ENCODE measurements at regions not wholly inside any gene's neighbourhood (a gene's known extent, or its start where the extent isn't known, plus 50 kb on each side); places are given as distances from the start of the nearest gene placed in this dataset.

GRCh38 chr4:97013309-97013708 lies 1130.0 kb downstream of the STPG2 start:
- ATAC-seq: no peak

GRCh38 chr4:97013711-97014110 lies 1129.6 kb downstream of the STPG2 start:
- POLR2A ChIA-PET: no interaction called here
- ATAC-seq (no peak), DNase-seq (no peak)
- H3K4me3 Mint-ChIP-seq: no peak overlapping the region
- no peaks in the 10 kb centered on the region for H3K27me3 Mint-ChIP-seq
- Histone ChIP-seq H3K27me3 (ENCODE audit: control insufficient read depth in 2 of 2, insufficient read depth in 2 of 2, low read length in 2 of 2) (no peaks in the 10 kb centered on the region), H3K4me3 (ENCODE audit: low read length) (no peak overlapping the region), H3K36me3 (ENCODE audit: control insufficient read depth in 2 of 3, insufficient read depth in 3 of 3, low read length in 3 of 3) (no peaks in the 10 kb centered on the region), H3K9me3 (ENCODE audit: control insufficient read depth in 2 of 3, low read length in 3 of 3) (no peaks in the 10 kb centered on the region), H3K27ac (ENCODE audit: low read depth, low read length) (no peak overlapping the region), H3K4me1 (ENCODE audit: control insufficient read depth in 2 of 2, insufficient read depth in 2 of 2, low read length in 2 of 2) (no peaks in the 10 kb centered on the region)
- intact Hi-C loops (cut with micrococcal nuclease): no loop called here
- no peak overlapping the region for H3K27ac Mint-ChIP-seq
- no peaks in the 10 kb centered on the region for H3K4me1 Mint-ChIP-seq
- H3K9me3 Mint-ChIP-seq: peaks cover 0 to 10% (median 0%) of the 10 kb centered on the region in 11 donors
- no peaks in the 10 kb centered on the region for H3K36me3 Mint-ChIP-seq
- CTCF ChIA-PET: no interaction called here

More at GRCh38 chr4:97013309-97013708, 1130.0 kb downstream of the STPG2 start:
- no peak overlapping the region for H3K4me3 Mint-ChIP-seq
- no peaks in the 10 kb centered on the region for H3K9me3 ChIP-seq (ENCODE audit: control insufficient read depth in 2 of 3, low read length in 3 of 3)
- ChIA-PET CTCF (no interaction called here), POLR2A (no interaction called here)
- no peak overlapping the region for H3K4me3 ChIP-seq (ENCODE audit: low read length)
- no peaks in the 10 kb centered on the region for H3K4me1 Mint-ChIP-seq
- intact Hi-C loops (cut with micrococcal nuclease): no loop called here
- no peaks in the 10 kb centered on the region for H3K36me3 ChIP-seq (ENCODE audit: control insufficient read depth in 2 of 3, insufficient read depth in 3 of 3, low read length in 3 of 3)
- no peak overlapping the region for H3K27ac Mint-ChIP-seq
- H3K27me3 Mint-ChIP-seq: no peaks in the 10 kb centered on the region
- H3K4me1 ChIP-seq (ENCODE audit: control insufficient read depth in 2 of 2, insufficient read depth in 2 of 2, low read length in 2 of 2): no peaks in the 10 kb centered on the region
- no peaks in the 10 kb centered on the region for H3K36me3 Mint-ChIP-seq
- H3K27ac ChIP-seq (ENCODE audit: low read depth, low read length): no peak overlapping the region
- DNase-seq: no peak
- peaks cover 0 to 10% (median 0%) of the 10 kb centered on the region in 11 donors for H3K9me3 Mint-ChIP-seq
- H3K27me3 ChIP-seq (ENCODE audit: control insufficient read depth in 2 of 2, insufficient read depth in 2 of 2, low read length in 2 of 2): no peaks in the 10 kb centered on the region

- Mint-ChIP-seq H3K4me3 (no peak overlapping the region), H3K27ac (no peak overlapping the region), H3K36me3 (no peaks in the 10 kb centered on the region), H3K9me3 (peaks cover 0 to 15% (median 1%) of the 10 kb centered on the region in 11 donors), H3K27me3 (no peaks in the 10 kb centered on the region), H3K4me1 (no peaks in the 10 kb centered on the region)
- intact Hi-C loops (cut with micrococcal nuclease): no loop called here
- ChIA-PET POLR2A (no interaction called here), CTCF (no interaction called here)
- ATAC-seq: no peak
- H3K9me3 ChIP-seq (ENCODE audit: control insufficient read depth in 2 of 3, low read length in 3 of 3): no peaks in the 10 kb centered on the region
- H3K27me3 ChIP-seq (ENCODE audit: control insufficient read depth in 2 of 2, insufficient read depth in 2 of 2, low read length in 2 of 2): no peaks in the 10 kb centered on the region
- H3K27ac ChIP-seq (ENCODE audit: low read depth, low read length): no peak overlapping the region
- no peaks in the 10 kb centered on the region for H3K36me3 ChIP-seq (ENCODE audit: control insufficient read depth in 2 of 3, insufficient read depth in 3 of 3, low read length in 3 of 3)
- H3K4me3 ChIP-seq (ENCODE audit: low read length): no peak overlapping the region
- H3K4me1 ChIP-seq (ENCODE audit: control insufficient read depth in 2 of 2, insufficient read depth in 2 of 2, low read length in 2 of 2): no peaks in the 10 kb centered on the region
- DNase-seq: no peak
Observed at GRCh38 chr4:97015301-97015700, 1128.0 kb downstream of the STPG2 start.

GRCh38 chr4:97016186-97016907 lies 1126.9 kb downstream of the STPG2 start:
- Mint-ChIP-seq H3K4me3 (no peak overlapping the region), H3K9me3 (peaks cover 0 to 15% (median 1%) of the 10 kb centered on the region in 11 donors), H3K4me1 (no peaks in the 10 kb centered on the region), H3K27ac (no peak overlapping the region), H3K36me3 (no peaks in the 10 kb centered on the region), H3K27me3 (no peaks in the 10 kb centered on the region)
- Histone ChIP-seq H3K4me3 (ENCODE audit: low read length) (no peak overlapping the region), H3K27ac (ENCODE audit: low read depth, low read length) (no peak overlapping the region), H3K36me3 (ENCODE audit: control insufficient read depth in 2 of 3, insufficient read depth in 3 of 3, low read length in 3 of 3) (no peaks in the 10 kb centered on the region), H3K4me1 (ENCODE audit: control insufficient read depth in 2 of 2, insufficient read depth in 2 of 2, low read length in 2 of 2) (no peaks in the 10 kb centered on the region), H3K9me3 (ENCODE audit: control insufficient read depth in 2 of 3, low read length in 3 of 3) (no peaks in the 10 kb centered on the region), H3K27me3 (ENCODE audit: control insufficient read depth in 2 of 2, insufficient read depth in 2 of 2, low read length in 2 of 2) (no peaks in the 10 kb centered on the region)
- no peak for DNase-seq
- intact Hi-C loops (cut with micrococcal nuclease): no loop called here
- CTCF ChIA-PET: no interaction called here
- POLR2A ChIA-PET: no interaction called here
- no peak for ATAC-seq

- Mint-ChIP-seq H3K27ac (no peak overlapping the region), H3K27me3 (no peaks in the 10 kb centered on the region), H3K4me3 (no peak overlapping the region), H3K4me1 (no peaks in the 10 kb centered on the region), H3K9me3 (peaks cover 0 to 14% (median 1%) of the 10 kb centered on the region in 11 donors), H3K36me3 (no peaks in the 10 kb centered on the region)
- Histone ChIP-seq H3K4me1 (ENCODE audit: control insufficient read depth in 2 of 2, insufficient read depth in 2 of 2, low read length in 2 of 2) (no peaks in the 10 kb centered on the region), H3K9me3 (ENCODE audit: control insufficient read depth in 2 of 3, low read length in 3 of 3) (no peaks in the 10 kb centered on the region), H3K4me3 (ENCODE audit: low read length) (no peak overlapping the region), H3K27ac (ENCODE audit: low read depth, low read length) (no peak overlapping the region), H3K36me3 (ENCODE audit: control insufficient read depth in 2 of 3, insufficient read depth in 3 of 3, low read length in 3 of 3) (no peaks in the 10 kb centered on the region), H3K27me3 (ENCODE audit: control insufficient read depth in 2 of 2, insufficient read depth in 2 of 2, low read length in 2 of 2) (no peaks in the 10 kb centered on the region)
- ChIA-PET POLR2A (no interaction called here), CTCF (no interaction called here)
- DNase-seq (no peak), ATAC-seq (no peak)
- intact Hi-C loops (cut with micrococcal nuclease): no loop called here
Observed at GRCh38 chr4:97027728-97028410, 1115.4 kb downstream of the STPG2 start.

- intact Hi-C loops (cut with micrococcal nuclease): no loop called here
- Histone ChIP-seq H3K4me1 (ENCODE audit: control insufficient read depth in 2 of 2, insufficient read depth in 2 of 2, low read length in 2 of 2) (no peaks in the 10 kb centered on the region), H3K4me3 (ENCODE audit: low read length) (no peak overlapping the region), H3K9me3 (ENCODE audit: control insufficient read depth in 2 of 3, low read length in 3 of 3) (no peaks in the 10 kb centered on the region), H3K27me3 (ENCODE audit: control insufficient read depth in 2 of 2, insufficient read depth in 2 of 2, low read length in 2 of 2) (no peaks in the 10 kb centered on the region), H3K36me3 (ENCODE audit: control insufficient read depth in 2 of 3, insufficient read depth in 3 of 3, low read length in 3 of 3) (no peaks in the 10 kb centered on the region), H3K27ac (ENCODE audit: low read depth, low read length) (no peak overlapping the region)
- peaks cover 0 to 12% (median under 1%) of the 10 kb centered on the region in 11 donors for H3K9me3 Mint-ChIP-seq
- CTCF ChIA-PET: no interaction called here
- DNase-seq (no peak), ATAC-seq (no peak)
- H3K27me3 Mint-ChIP-seq: no peaks in the 10 kb centered on the region
- POLR2A ChIA-PET: no interaction called here
- no peaks in the 10 kb centered on the region for H3K36me3 Mint-ChIP-seq
- no peaks in the 10 kb centered on the region for H3K4me1 Mint-ChIP-seq
- H3K27ac Mint-ChIP-seq: no peak overlapping the region
- no peak overlapping the region for H3K4me3 Mint-ChIP-seq
Observed at GRCh38 chr4:97028785-97029184, 1114.5 kb downstream of the STPG2 start.

Measured in naive thymus-derived CD4-positive, alpha-beta T cell (primary cell).